ENCODE measurements at regions not wholly inside any gene's neighbourhood (a gene's known extent, or its start where the extent isn't known, plus 50 kb on each side); places are given as distances from the start of the nearest gene placed in this dataset.

- CTCF ChIA-PET (ENCODE audit: low intra/inter-chr PET ratio), result no interaction called here
- 2% methylated on average over 3 of the region's 3 CpGs for WGBS (ENCODE audit: insufficient coverage, low coverage, missing lambda C conversion rate)
- H3K4me1 ChIP-seq (replicated peaks in 1 of 2; ENCODE audit: control insufficient read depth in 2 of 2, insufficient read depth in 2 of 2, low read length in 2 of 2), result no peaks in the 10 kb centered on the region
- no peaks in the 10 kb centered on the region for H3K9me3 ChIP-seq (replicated peaks; ENCODE audit: control insufficient read depth, insufficient read depth, low read depth, low read length)
- H3K4me2 ChIP-seq (ENCODE audit: insufficient read depth, low read length), result no peak overlapping the region
- H3K79me2 ChIP-seq (ENCODE audit: control insufficient read depth, insufficient read depth, low read length), result no peaks in the 10 kb centered on the region
- H3K27ac ChIP-seq (ENCODE audit: extremely low read depth, low read depth, low read length), result no peak overlapping the region
- intact Hi-C loops (cut with micrococcal nuclease) (no loop called here), in situ Hi-C loops (cut with MboI) (no loop called here)
- ATAC-seq, result no peak
- no peak for DNase-seq (ENCODE audit: extremely low read depth in 1 of 4, low spot score in 3 of 4)
- H3K9me1 ChIP-seq (ENCODE audit: control insufficient read depth, insufficient read depth, low read length), result no peaks in the 10 kb centered on the region
- H4K20me1 ChIP-seq (replicated peaks; ENCODE audit: control insufficient read depth, insufficient read depth, low read length), result no peaks in the 10 kb centered on the region
- no peak overlapping the region for H3K9ac ChIP-seq (ENCODE audit: insufficient read depth in 1 of 2, low read depth in 2 of 2, low read length in 2 of 2)
- BruUV-seq (replicated peaks), result no TSS peak
- H3K36me3 ChIP-seq (ENCODE audit: control insufficient read depth, insufficient read depth, low read length), result no peaks in the 10 kb centered on the region
- H2AFZ ChIP-seq (ENCODE audit: low read depth, low read length), result no peak overlapping the region
- POLR2A ChIA-PET, result no interaction called here
- no peaks in the 10 kb centered on the region for H3K27me3 ChIP-seq (ENCODE audit: control insufficient read depth in 2 of 2, insufficient read depth in 2 of 2, low read length in 2 of 2)
- no peak for FAIRE-seq
- H3K4me3 ChIP-seq, result no peak overlapping the region
- TF ChIP-seq, protein P1, sequence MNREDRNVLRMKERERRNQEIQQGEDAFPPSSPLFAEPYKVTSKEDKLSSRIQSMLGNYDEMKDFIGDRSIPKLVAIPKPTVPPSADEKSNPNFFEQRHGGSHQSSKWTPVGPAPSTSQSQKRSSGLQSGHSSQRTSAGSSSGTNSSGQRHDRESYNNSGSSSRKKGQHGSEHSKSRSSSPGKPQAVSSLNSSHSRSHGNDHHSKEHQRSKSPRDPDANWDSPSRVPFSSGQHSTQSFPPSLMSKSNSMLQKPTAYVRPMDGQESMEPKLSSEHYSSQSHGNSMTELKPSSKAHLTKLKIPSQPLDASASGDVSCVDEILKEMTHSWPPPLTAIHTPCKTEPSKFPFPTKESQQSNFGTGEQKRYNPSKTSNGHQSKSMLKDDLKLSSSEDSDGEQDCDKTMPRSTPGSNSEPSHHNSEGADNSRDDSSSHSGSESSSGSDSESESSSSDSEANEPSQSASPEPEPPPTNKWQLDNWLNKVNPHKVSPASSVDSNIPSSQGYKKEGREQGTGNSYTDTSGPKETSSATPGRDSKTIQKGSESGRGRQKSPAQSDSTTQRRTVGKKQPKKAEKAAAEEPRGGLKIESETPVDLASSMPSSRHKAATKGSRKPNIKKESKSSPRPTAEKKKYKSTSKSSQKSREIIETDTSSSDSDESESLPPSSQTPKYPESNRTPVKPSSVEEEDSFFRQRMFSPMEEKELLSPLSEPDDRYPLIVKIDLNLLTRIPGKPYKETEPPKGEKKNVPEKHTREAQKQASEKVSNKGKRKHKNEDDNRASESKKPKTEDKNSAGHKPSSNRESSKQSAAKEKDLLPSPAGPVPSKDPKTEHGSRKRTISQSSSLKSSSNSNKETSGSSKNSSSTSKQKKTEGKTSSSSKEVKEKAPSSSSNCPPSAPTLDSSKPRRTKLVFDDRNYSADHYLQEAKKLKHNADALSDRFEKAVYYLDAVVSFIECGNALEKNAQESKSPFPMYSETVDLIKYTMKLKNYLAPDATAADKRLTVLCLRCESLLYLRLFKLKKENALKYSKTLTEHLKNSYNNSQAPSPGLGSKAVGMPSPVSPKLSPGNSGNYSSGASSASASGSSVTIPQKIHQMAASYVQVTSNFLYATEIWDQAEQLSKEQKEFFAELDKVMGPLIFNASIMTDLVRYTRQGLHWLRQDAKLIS (CRISPR knock-in tag; IDR thresholded peaks at IDR 0.05), result no peak
- no peak for TF ChIP-seq HINFP (tag; conservative IDR thresholded peaks at IDR 0.05; ENCODE audit: low read depth)
- TF ChIP-seq, protein P2, sequence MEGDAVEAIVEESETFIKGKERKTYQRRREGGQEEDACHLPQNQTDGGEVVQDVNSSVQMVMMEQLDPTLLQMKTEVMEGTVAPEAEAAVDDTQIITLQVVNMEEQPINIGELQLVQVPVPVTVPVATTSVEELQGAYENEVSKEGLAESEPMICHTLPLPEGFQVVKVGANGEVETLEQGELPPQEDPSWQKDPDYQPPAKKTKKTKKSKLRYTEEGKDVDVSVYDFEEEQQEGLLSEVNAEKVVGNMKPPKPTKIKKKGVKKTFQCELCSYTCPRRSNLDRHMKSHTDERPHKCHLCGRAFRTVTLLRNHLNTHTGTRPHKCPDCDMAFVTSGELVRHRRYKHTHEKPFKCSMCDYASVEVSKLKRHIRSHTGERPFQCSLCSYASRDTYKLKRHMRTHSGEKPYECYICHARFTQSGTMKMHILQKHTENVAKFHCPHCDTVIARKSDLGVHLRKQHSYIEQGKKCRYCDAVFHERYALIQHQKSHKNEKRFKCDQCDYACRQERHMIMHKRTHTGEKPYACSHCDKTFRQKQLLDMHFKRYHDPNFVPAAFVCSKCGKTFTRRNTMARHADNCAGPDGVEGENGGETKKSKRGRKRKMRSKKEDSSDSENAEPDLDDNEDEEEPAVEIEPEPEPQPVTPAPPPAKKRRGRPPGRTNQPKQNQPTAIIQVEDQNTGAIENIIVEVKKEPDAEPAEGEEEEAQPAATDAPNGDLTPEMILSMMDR (IDR thresholded peaks at IDR 0.05 in 2 of 3, conservative IDR thresholded peaks at IDR 0.05 in 1 of 3; ENCODE audit: insufficient read depth in 2 of 3, low read depth in 1 of 3, low read length in 3 of 3), result no peak
- no peak for TF ChIP-seq ZNF398 (CRISPR knock-in tag; IDR thresholded peaks at IDR 0.05)
- no peak for TF ChIP-seq OTX1 (CRISPR knock-in tag; IDR thresholded peaks at IDR 0.05)
- no peak for TF ChIP-seq ZKSCAN1 (IDR thresholded peaks at IDR 0.05; ENCODE audit: low read depth, low read length)
- no peak for TF ChIP-seq MEF2A (IDR thresholded peaks at IDR 0.05; ENCODE audit: control insufficient read depth, low read depth, low read length)
- TF ChIP-seq ZNF23 (CRISPR knock-in tag; IDR thresholded peaks at IDR 0.05), result no peak
- TF ChIP-seq EP300 (IDR thresholded peaks at IDR 0.05; ENCODE audit: low read length), result no peak
- no peak for TF ChIP-seq MAZ (CRISPR knock-in tag; conservative IDR thresholded peaks at IDR 0.05 in 1 of 2, IDR thresholded peaks at IDR 0.05 in 1 of 2)
- TF ChIP-seq CTCFL (IDR thresholded peaks at IDR 0.05; ENCODE audit: borderline replicate concordance, insufficient read depth, low read depth, low read length, poor library complexity, severe bottlenecking), result no peak
Measured at GRCh38 chr3:25021816-25022215, 406.2 kb upstream of the RARB start.

All from K562 (cell line).